HG03097 (cell line): ENCODE measurements at regions not wholly inside any gene's neighbourhood (a gene's known extent, or its start where the extent isn't known, plus 50 kb on each side); places are given as distances from the start of the nearest gene placed in this dataset.

Experiments
- ATAC-seq: cut with Tn5 transposase; IDR thresholded peaks from one replicate; pipeline ENCODE4 v1.9.1; 2021; ENCODE audit not compliant: unreplicated experiment, low FRiP score

DNA sequence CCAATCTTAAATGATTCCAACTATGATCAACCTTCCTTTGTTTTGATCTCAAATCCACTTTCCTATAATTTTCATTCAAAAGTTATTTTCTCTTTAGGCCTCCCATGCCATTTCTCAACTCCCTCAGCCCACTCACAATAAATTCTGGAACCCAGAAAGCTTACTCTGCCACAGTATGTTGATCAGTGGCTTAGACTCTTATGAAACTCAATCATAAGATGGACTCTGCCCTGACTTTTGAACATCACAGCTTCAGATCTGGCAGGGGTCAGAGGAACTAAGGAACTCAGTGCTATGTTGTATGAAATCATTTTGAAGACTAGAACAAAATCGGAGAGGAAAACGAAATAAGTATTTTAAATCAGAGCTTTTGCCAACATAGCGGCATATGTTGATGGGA is 59.8 kb upstream of the LGALSL start:
- ATAC-seq = no peak

DNA sequence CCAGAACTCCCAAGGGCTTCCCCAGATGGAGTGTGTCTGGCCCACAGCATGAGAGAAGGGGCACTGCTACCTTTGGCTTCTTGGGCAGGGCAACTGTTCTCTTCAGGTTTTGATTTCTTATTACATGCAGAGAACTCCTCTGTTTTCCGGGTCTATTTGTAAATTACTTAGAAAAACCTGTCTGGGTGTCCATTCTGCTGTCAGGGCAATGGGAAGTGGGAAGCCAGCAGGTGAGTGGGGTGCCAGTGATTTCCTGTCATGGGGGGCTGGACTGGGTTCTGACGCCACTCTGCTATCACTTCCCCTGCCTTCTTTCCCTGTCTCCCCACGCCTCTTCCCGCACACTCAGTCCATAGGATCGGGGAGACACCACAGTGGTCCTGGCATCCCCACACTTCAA is 58.0 kb upstream of the LGALSL start:
- ATAC-seq = no peak

DNA sequence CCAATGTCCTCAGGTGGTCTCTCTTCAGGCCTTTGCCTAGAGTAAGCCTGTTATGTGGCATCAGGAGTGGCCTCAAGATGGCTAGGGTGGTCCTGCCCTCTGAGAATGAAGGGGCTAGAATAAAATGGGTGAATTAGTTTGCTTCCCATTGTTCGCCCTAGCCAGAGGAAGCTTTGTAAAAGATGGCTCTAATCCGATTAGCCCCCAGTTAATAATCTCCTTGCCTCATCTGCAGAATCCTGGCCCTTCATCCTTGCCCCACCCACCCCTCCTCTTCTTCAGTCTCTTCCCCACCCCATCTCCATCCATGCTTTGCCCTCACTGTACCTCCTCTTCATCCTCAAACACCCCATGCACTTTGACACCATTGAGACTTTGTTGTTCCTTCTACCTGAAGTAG is 57.4 kb upstream of the LGALSL start:
- no peak for ATAC-seq

DNA sequence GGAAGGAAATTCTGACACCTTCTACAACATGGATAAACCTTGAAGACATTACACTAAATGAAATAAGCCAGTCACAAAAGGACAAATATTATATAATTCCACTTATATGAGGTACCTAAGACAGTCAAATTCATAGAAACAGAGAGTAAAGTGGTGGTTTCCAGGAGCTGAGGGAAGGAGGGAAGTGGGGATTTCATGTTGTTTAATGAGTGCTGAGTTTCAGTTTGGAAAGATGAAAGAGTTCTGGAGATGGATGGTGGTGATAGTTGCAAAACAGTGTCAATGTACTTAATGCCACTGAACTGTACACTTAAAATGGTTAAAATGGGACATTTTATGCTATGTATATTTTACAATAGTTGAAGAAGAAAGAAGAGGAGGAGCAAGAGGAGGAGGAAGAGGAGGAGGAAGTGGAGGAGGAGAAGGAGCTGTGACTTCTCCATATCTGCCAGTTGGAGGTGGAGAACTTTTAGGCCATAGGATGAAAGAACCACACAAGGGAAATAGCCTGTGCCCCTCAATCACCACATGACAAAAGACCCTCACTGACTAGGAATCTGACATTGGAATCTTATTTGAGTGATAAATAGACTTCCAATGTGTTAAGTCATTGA is 55.3 kb upstream of the LGALSL start:
- no peak for ATAC-seq

DNA sequence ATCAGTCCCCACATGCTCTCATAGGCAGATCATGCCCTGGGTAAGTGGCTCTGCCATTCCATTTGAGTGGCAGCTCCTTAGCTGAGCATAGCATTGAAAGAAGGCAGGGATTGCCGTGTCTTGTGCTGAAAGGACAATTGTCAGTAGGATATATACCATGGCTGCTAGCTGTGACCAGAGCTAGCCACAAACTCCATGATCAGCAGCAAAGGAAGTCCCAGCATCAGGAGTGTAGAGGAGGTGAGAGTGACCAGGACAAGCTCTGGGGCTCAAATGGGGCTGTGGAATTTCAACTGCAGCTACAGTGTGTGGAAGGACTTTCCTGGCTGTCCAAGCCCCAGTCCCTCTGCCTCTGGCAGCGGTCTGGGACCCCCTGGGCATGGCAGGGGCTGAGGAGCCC is 54.4 kb upstream of the LGALSL start:
- ATAC-seq = no peak

DNA sequence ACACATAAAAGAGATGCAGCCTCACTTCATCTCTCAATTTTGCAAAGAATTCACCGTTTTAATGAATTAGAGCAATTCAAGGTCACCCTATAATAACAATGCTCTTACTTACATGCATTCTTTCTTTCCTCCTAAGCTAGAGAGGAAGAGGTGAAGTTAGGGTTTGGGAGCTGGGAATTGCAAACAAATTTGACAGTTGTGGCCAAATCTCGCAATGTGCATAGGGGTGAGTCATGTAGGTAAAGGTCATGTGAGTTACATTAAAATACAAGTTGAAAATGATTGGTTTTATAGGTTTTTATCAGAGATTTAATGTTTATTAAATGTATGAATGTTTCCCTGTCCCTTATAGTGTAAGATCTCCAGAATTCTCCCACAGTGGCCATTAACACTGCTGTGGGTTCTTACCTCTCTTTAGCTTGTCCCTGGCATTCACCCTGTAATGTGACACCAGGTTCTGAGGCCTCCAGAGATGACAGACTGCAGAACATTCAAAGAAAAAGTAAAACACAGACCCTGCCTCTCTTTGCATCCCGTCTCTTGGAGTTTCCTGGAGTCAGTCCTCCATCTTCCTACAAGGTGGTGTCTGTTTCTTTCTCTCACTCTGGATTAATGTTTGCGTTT is 53.7 kb upstream of the LGALSL start:
- ATAC-seq = no peak

DNA sequence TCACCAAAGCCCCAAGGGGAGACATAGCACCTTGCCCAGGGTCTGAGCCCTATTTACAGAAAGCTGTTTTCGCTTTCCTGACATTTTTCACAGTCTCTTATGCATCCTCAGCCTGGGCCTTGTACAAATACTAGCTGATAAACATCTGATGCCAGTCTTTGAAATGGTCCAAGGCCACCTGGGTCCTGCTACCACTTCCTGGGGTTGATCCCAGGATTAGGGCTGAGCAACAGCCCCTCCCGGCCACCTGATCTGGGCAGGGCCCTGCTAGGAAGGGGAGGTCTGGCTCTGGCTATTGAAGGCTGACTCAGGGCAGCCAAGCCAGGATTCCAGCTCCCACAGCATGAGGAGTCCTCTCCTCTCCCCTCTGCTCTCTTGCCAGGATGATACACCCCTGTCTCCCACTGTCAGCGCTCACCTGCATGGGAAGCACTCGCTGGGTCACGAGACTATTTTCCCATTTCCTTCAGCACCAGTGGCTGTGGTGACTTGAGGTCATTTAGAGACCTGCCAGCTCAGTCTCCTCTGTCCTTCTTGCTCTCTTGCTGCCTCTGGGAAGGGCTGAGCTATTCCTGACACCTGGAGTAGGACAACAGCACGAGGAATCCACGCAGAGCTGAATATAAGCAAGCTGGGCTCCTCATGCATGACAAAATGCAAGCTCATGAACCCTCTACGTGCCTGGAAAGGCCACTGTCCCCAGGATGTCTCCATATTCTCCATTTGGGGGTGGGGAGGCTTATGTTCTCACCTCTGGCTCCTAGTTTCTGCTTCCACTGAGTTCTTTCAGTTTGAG is 53.0 kb upstream of the LGALSL start:
- ATAC-seq = no peak

DNA sequence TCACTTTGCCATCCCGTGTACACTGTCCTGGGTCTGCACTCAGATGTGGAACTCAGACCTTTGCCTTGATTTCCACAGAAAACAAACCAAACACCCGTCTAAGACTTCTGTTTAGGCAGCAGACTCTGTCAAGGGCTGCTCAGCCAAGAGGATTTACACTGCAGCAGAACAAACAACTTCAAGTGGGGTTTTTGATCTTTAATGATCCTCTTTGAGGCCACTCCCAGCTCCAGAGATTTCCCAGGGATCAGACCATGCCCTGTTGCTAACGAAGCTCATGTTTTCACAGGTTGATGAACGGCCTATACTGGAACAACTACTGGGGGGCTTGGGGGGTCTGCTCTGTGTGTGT is 52.5 kb upstream of the LGALSL start:
- ATAC-seq = no peak

DNA sequence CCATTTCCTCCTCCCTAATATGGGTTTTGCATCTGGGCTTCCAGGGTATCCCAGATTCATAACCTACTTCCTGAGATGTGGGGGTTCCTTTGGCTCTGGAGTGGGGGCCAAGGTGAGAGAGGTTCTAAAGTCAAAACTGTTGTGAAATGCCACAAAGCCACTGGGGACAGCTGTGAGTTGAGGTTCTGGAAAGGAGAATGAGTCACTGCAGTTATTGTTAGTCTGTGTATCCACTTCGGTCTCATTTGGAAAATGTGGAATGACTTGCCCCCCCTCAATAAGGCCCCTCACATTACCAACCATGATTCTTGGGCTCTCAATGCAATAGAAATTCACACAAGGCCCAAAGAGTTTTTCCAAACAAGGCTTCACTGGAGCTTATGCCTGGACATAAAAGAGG is 51.1 kb upstream of the LGALSL start:
- ATAC-seq = no peak

DNA sequence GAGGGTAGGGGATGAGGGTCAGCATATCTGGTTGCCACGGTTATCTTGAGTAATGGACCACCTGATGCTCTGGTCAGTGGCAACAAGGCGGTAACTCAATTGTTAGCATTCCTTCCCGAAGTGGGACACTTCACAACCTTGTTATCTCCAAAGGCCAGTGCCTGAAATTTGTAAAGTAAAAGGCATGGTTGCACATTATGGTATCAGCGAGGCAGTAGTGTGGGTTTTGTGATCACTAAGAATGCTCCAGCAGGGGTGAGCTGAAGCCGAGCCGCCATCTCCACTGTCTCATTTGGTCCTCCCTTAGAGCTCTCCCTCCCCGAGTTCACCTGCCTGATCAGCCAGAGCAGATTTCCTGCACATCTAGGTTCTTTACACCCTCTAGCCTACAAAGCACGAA is 50.5 kb upstream of the LGALSL start:
- ATAC-seq = no peak

DNA sequence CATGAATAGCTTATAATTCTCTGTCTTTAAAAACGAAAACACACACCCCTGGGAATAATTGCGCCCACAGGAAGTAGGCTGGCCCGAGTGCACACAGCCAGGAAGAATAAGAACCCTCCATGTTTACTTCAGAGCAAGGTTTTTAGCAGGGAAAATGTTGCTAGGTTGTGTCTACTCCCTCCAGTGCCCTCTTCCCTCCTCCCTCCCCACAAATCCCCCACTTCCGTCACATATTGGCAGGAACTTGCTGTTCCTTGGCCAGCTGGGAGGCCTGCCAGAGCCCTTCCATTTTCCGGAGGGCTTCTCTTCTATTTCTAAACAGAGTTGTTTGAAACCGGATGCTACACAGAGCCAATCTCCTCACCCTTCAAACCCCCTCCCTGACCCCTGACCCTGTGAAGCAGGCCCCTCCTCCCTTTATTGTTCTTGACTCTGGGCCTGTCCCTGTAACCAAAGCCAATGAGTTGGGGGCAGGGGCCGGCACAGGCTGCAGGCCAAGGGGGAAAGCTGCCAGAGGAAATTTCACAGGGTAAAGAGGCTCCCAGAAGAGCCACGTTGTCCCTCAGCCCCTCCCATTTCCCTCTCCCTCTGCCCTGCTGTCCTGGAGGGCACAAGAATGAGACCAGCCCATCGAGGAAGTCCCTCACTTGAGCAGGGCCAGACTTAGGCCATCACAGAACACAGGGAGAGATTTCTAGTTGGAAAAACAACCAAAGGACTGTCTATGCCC is 49.8 kb upstream of the LGALSL start:
- ATAC-seq = peak; percentile 70
